ENCODE measurements at regions not wholly inside any gene's neighbourhood (a gene's known extent, or its start where the extent isn't known, plus 50 kb on each side); places are given as distances from the start of the nearest gene placed in this dataset.

- CTCF ChIA-PET = no interaction called here
- in situ Hi-C loops (cut with HindIII; ENCODE audit: low pct_unique_long_range_greater_than_20kb, low sequenced_read_pairs) = no loop called here
Observed at GRCh38 chr10:113381981-113382509, 170.8 kb upstream of the HABP2 start.

GRCh38 chr10:113382691-113383090 is 170.2 kb upstream of the HABP2 start:
- in situ Hi-C loops (cut with HindIII; ENCODE audit: low pct_unique_long_range_greater_than_20kb, low sequenced_read_pairs) (no loop called here), intact Hi-C loops (cut with micrococcal nuclease; ENCODE audit: unreplicated experiment) (loop anchor here (10.0 kb wide), 1 partner anchor 248 kb away; no protein-coding TSS in a partner anchor)
- no peak for DNase-seq (ENCODE audit: low read depth, low spot score)
- ChIA-PET POLR2A (interaction anchor here (0.7 kb wide), 1 partner anchor 578 kb away, joined by 3 read pairs; no protein-coding TSS in a partner anchor), CTCF (interaction anchor here (0.6 kb wide), 1 partner anchor 484 kb away, joined by 4 read pairs; no protein-coding TSS in a partner anchor)
- no peak for ATAC-seq
- peaks cover 11% of the 10 kb centered on the region for H3K4me1 ChIP-seq (ENCODE audit: control insufficient read depth, insufficient read depth, low read length)
- H3K27ac ChIP-seq (ENCODE audit: low read length) = no peak overlapping the region
- H3K27me3 ChIP-seq (ENCODE audit: control insufficient read depth, insufficient read depth, low read length) = peaks cover 31% of the 10 kb centered on the region
- no TSS peak for BruUV-seq (replicated peaks)
- no peaks in the 10 kb centered on the region for H3K9me3 ChIP-seq (ENCODE audit: control insufficient read depth, insufficient read depth, low read depth, low read length)
- TF ChIP-seq SIN3A (IDR thresholded peaks at IDR 0.05; ENCODE audit: borderline replicate concordance, insufficient read depth, low read depth, low read length) (no peak), CTCF (IDR thresholded peaks at IDR 0.05) (no peak), POLR2AphosphoS5 (IDR thresholded peaks at IDR 0.05; ENCODE audit: low read depth, low read length) (no peak), TCF7L2 (IDR thresholded peaks at IDR 0.05; ENCODE audit: low read depth, low read length) (no peak), REST (IDR thresholded peaks at IDR 0.05; ENCODE audit: insufficient read depth in 1 of 2, low read depth in 2 of 2, low read length in 1 of 2) (no peak)
- H3K36me3 ChIP-seq (ENCODE audit: control insufficient read depth, insufficient read depth, low read length) = no peaks in the 10 kb centered on the region
- H3K4me3 ChIP-seq (ENCODE audit: low read depth in 2 of 2, low read length in 2 of 2) = no peak overlapping the region

More at GRCh38 chr10:113381981-113382509, 170.8 kb upstream of the HABP2 start:
- H3K36me3 ChIP-seq (ENCODE audit: control insufficient read depth, insufficient read depth, low read length) = no peaks in the 10 kb centered on the region
- H3K9me3 ChIP-seq (ENCODE audit: control insufficient read depth, insufficient read depth, low read depth, low read length) = no peaks in the 10 kb centered on the region
- BruUV-seq (replicated peaks) = no TSS peak
- H3K27ac ChIP-seq (ENCODE audit: low read length) = no peak overlapping the region
- H3K27me3 ChIP-seq (ENCODE audit: control insufficient read depth, insufficient read depth, low read length) = peaks cover 36% of the 10 kb centered on the region
- POLR2A ChIA-PET = no interaction called here
- TF ChIP-seq POLR2AphosphoS5 (IDR thresholded peaks at IDR 0.05; ENCODE audit: low read depth, low read length) (no peak), TCF7L2 (IDR thresholded peaks at IDR 0.05; ENCODE audit: low read depth, low read length) (no peak), REST (IDR thresholded peaks at IDR 0.05; ENCODE audit: insufficient read depth in 1 of 2, low read depth in 2 of 2, low read length in 1 of 2) (no peak), SIN3A (IDR thresholded peaks at IDR 0.05; ENCODE audit: borderline replicate concordance, insufficient read depth, low read depth, low read length) (no peak), CTCF (IDR thresholded peaks at IDR 0.05) (no peak)
- DNase-seq (ENCODE audit: low read depth, low spot score) = no peak
- H3K4me1 ChIP-seq (ENCODE audit: control insufficient read depth, insufficient read depth, low read length) = peaks cover 11% of the 10 kb centered on the region
- no peak for ATAC-seq
- no peak overlapping the region; a peak in 1 of 4 replicates for H3K4me3 ChIP-seq (ENCODE audit: low read depth in 2 of 2, low read length in 2 of 2)
- intact Hi-C loops (cut with micrococcal nuclease; ENCODE audit: unreplicated experiment) = loop anchor here (10.0 kb wide), 1 partner anchor 247 kb away; no protein-coding TSS in a partner anchor
